GM21786 (cell line): ENCODE measurements at regions not wholly inside any gene's neighbourhood (a gene's known extent, or its start where the extent isn't known, plus 50 kb on each side); places are given as distances from the start of the nearest gene placed in this dataset.

ENCODE experiments used
- ATAC-seq: cut with Tn5 transposase; IDR thresholded peaks from one replicate; pipeline ENCODE4 v1.9.1; 2021; ENCODE audit not compliant: unreplicated experiment

- ATAC-seq: peak; percentile 81
These were observed 63.5 kb upstream of the WDR17 start for GRCh38 chr4:176002007-176002613.

- ATAC-seq: no peak
These were observed 59.9 kb upstream of the WDR17 start for GRCh38 chr4:176005766-176006165.

- no peak for ATAC-seq
These were observed 56.4 kb upstream of the WDR17 start for GRCh38 chr4:176009254-176009653.

GRCh38 chr4:176011529-176011928, 54.1 kb upstream of the WDR17 start:
- peak; percentile 29 for ATAC-seq

GRCh38 chr4:176013476-176014247, 52.0 kb upstream of the WDR17 start:
- peak; percentile 91 for ATAC-seq

GRCh38 chr4:176014583-176015108, 51.0 kb upstream of the WDR17 start:
- no peak for ATAC-seq
